H1 (cell line): ENCODE measurements at regions not wholly inside any gene's neighbourhood (a gene's known extent, or its start where the extent isn't known, plus 50 kb on each side); places are given as distances from the start of the nearest gene placed in this dataset.

ENCODE experiments used
- BRCA1 ChIP-seq: IDR thresholded peaks from 2 replicates; pipeline ENCODE4 v1.6.1; 2012; ENCODE audit warnings: low read depth, low read length, improper control_type of control experiment
- CHD7 ChIP-seq: fragments of 300-600 bp; sonication (generic); IDR thresholded peaks from 2 replicates; pipeline ENCODE4 v1.7.1; 2012; ENCODE audit warnings: low read length, moderate library complexity, mild to moderate bottlenecking, inconsistent platforms; ENCODE audit not compliant: insufficient replicate concordance
- RAD21 ChIP-seq, 2 experiments: IDR thresholded peaks in 1 of 2; conservative IDR thresholded peaks in 1 of 2; 2 replicates each; pipeline ENCODE4 v1.6.1; 2011; ENCODE audit warnings: low read depth in 2 of 2, low read length in 2 of 2, improper control_type of control experiment in 1 of 2, inconsistent platforms in 1 of 2, mild to moderate bottlenecking in 1 of 2, moderate library complexity in 1 of 2

DNA sequence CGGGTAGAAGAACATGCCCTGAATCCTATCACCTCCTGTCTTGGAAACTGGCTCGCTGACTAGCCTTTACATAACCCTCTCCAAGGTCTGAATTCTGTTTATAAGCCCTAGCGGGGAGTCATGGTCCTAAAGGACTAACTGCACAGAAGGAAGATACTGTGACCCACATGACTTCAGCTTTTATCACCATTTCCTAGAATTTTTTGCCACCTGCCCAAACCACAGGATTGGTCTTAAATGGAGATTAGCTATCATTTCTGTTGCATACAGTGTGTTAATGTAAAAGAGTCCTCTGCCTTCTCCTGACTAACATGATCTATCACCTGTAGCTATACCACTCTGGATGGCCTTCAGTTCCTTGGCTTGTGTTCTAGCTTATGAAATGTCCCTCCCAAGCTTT, 319.2 kb downstream of the DUSP6 start (continued):
- no peak for TF ChIP-seq BRCA1
- TF ChIP-seq CHD7: no peak
- TF ChIP-seq RAD21 (IDR thresholded peaks at IDR 0.05 in 1 of 2, conservative IDR thresholded peaks at IDR 0.05 in 1 of 2; ENCODE audit: low read depth in 2 of 2, low read length in 2 of 2): no peak
